ENCODE measurements at regions not wholly inside any gene's neighbourhood (a gene's known extent, or its start where the extent isn't known, plus 50 kb on each side); places are given as distances from the start of the nearest gene placed in this dataset.

DNA sequence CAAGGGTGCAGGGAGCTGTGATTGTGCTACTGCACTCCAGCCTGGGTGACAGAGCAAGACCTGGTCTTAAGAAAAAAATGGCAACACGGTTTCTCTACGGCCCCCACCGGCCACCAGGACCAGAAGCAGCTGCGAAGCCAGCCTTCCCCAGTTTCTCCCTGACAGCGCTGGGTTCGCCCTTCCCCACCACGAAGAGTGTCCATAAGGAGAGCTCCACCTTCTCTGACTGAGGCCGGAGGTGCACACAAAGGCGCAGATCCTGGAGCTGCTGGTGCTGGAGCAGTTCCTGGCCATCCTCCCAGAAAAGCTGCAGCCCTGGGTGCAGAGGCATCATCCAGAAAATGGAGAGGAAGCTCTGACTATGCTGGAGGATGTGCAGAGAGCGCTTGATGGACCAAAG, 52.2 kb upstream of the ZNF599 start:
- FAIRE-seq (no peak), DNase-seq (ENCODE audit: low spot score in 2 of 2) (no peak)

GRCh38 chr19:34824686-34825085, 51.7 kb upstream of the ZNF599 start:
- no peak for DNase-seq (ENCODE audit: low spot score in 2 of 2)
- no peak for FAIRE-seq
